SH-SY5Y (cell line): ENCODE measurements at regions not wholly inside any gene's neighbourhood (a gene's known extent, or its start where the extent isn't known, plus 50 kb on each side); places are given as distances from the start of the nearest gene placed in this dataset.

Source experiments
- GATA2 ChIP-seq: IDR thresholded peaks from 2 replicates; pipeline ENCODE4 v1.6.1; 2011; ENCODE audit warnings: mild to moderate bottlenecking, low read depth, low read length
- GATA3 ChIP-seq: IDR thresholded peaks from 2 replicates; pipeline ENCODE4 v1.6.1; 2011; ENCODE audit warnings: low read depth, mild to moderate bottlenecking, low read length, moderate library complexity

DNA sequence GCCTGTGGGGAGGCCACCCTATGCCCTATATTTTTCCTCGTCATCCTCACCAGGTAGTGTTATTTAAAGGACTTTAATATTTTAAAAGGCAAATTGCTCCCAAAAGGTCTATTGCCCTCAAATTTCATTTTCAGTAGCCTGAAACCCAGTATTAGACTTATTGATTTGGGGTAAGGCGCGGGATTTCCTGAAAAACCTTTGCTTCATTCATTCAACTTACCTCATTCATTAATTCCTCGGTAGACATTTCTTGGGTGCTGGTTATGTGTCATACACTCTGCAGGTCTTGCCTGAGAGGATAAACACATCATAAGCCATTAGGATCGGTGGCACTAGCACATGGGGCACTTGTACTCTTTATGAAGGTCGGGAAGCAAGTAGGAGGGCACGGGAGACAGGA lies 99.2 kb downstream of the ARF6 start:
- no peak for TF ChIP-seq GATA2
- no peak for TF ChIP-seq GATA3
